ENCODE measurements at regions not wholly inside any gene's neighbourhood (a gene's known extent, or its start where the extent isn't known, plus 50 kb on each side); places are given as distances from the start of the nearest gene placed in this dataset.

DNA sequence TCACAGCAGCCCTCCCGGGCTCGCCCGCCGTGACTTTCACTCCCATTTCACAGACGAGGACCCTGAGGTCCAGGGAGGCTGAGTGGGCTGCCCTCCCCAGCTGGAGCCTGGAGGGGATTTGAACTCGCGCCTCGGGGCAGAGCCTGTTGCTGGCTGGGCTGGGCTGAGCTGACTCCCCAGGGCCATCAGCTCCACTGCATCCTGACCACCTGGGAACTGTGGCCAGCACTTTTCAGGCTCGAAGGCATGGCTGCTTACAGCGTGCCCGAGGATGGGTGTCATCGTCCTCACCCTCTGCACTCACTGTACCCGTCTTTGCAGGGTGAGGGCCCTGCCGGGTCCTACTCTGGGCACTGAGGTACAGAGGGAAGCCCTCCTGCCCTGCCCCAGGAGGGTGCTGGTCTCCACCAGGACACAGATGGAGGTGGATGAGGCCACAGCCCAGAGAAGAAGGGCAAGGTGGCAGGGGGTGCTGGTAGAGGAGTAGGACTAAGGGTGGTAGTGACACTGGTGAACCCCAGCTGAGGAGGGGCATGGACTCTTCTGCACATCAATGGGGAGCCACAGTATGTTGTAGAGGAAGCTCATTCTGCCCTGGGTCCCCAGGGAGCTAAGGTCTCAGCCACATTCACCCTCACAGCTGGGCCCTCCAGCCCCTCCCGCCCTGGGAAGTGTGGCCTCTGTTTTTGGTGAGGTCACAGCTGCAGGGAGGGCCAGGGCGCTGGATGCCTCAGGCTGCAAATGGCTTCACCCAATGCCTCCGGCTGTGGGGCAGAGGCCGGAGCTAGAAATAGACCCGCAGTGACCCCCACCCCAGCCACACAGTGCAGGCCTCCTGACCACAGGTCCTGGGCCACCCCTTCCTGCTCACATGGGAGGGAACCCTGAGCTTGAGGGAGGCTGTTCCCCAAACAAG lies 365.1 kb upstream of the SFSWAP start:
- CTCF ChIA-PET, result no interaction called here
- TF ChIP-seq, protein P1, sequence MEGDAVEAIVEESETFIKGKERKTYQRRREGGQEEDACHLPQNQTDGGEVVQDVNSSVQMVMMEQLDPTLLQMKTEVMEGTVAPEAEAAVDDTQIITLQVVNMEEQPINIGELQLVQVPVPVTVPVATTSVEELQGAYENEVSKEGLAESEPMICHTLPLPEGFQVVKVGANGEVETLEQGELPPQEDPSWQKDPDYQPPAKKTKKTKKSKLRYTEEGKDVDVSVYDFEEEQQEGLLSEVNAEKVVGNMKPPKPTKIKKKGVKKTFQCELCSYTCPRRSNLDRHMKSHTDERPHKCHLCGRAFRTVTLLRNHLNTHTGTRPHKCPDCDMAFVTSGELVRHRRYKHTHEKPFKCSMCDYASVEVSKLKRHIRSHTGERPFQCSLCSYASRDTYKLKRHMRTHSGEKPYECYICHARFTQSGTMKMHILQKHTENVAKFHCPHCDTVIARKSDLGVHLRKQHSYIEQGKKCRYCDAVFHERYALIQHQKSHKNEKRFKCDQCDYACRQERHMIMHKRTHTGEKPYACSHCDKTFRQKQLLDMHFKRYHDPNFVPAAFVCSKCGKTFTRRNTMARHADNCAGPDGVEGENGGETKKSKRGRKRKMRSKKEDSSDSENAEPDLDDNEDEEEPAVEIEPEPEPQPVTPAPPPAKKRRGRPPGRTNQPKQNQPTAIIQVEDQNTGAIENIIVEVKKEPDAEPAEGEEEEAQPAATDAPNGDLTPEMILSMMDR (IDR thresholded peaks at IDR 0.05; ENCODE audit: control extremely low read depth, extremely low read depth, low read depth, missing control alignments), result no peak
- POLR2A ChIA-PET, result no interaction called here
- no peak for DNase-seq (ENCODE audit: extremely low spot score)

DNA sequence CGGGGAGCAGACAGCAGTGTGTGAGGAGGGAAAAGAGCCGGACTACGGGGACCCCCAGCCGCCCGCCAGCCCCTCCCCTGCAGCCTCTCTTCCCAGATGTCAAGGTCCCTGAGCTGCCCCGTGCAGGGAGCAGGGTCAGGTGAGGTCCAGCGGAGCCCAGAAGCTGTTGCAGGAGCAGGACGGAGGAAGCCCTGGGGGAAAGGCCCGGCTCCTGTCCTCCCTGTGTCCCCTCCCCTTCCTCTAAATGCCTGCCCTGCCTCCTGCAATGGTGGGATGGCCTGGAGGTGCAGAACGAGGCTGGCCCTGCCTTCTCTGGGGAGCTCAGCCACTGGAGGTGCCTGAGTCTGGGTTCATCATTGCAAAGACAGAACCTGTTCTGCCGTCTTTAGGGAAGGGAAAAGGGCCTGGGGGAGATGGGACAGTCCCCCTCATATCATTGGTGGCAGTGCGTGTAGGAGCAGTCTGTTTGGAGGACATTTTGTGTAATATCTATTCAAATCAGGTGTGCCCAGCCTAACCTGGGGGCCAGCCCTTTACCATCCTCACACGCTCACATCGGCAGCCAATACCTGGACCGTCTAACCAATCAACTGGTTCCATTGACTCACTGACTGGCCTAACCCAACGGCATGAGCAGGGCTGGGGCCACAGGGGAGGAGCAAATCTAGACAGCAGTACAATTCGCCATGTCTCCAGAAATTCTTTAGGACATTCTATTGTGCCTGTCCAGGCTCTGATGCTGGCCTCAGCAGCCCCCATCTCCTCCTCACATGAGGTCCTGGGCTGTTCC lies 364.1 kb upstream of the SFSWAP start:
- TF ChIP-seq, protein P1 (IDR thresholded peaks at IDR 0.05; ENCODE audit: control extremely low read depth, extremely low read depth, low read depth, missing control alignments), result no peak
- ChIA-PET POLR2A (no interaction called here), CTCF (no interaction called here)
- no peak for DNase-seq (ENCODE audit: extremely low spot score)

DNA sequence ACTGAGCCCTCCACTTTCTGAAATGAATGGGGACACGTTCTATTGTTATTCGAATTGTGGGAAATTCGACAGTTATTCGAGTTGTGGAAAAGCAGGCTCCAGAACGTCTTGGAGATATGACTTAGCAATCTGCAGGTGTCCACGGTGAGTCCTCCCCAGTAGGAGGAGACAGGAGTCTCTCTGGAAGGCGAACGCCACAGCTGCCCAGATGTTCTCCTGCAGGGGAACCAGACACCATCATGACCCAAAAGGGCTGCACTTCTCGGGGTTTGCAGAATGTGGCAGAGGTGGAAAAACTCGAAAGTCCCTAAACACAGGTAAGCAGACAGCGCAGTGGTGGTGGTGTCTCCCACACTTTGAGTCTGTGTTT lies 363.6 kb upstream of the SFSWAP start:
- ChIA-PET POLR2A (no interaction called here), CTCF (no interaction called here)
- no peak for DNase-seq (ENCODE audit: extremely low spot score)
- TF ChIP-seq, protein P1 (IDR thresholded peaks at IDR 0.05; ENCODE audit: control extremely low read depth, extremely low read depth, low read depth, missing control alignments), result no peak

DNA sequence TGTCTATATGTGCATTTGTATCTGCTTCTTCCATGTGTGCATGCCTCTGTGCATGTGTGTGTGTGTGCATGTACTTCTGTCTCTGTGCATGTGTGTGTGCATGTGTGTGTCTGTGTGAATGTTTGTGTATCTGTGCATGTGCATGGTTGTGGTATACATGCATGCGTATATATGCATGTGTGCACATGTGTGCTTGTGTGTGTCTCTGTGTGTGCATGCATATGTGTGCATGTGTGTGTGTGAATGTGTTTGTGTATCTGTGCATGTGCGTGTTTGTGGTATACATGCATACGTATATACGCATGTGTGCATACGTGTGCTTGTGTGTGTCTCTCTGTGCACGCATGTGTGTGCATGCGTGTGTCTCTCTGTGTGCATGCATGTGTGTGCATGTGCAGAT lies 363.2 kb upstream of the SFSWAP start:
- CTCF ChIA-PET, result no interaction called here
- TF ChIP-seq, protein P1 (IDR thresholded peaks at IDR 0.05; ENCODE audit: control extremely low read depth, extremely low read depth, low read depth, missing control alignments), result no peak

DNA sequence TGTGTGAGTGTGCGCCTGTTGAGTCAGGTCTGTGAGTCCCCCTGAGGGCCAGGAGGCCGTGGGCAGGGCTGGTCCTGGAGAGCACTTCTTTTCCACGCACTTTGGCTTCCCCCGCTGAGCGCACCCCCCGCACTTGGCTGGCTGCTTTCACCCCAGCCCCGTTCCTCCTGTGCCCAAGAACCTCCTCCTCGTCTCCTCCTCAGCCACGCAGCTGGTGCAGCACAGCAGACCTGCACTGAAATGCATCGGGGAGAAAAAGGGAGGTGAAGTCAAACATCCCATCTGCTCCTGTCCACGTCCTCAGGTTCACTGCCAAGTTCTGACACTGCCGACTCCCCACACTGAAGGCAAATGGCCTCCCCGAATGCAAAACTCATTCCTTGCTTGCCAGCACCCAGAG lies 362.7 kb upstream of the SFSWAP start:
- no peak for DNase-seq (ENCODE audit: extremely low spot score)
- ChIA-PET POLR2A (no interaction called here), CTCF (no interaction called here)
- TF ChIP-seq, protein P1 (IDR thresholded peaks at IDR 0.05; ENCODE audit: control extremely low read depth, extremely low read depth, low read depth, missing control alignments), result no peak

More for the DNA sequence above, 363.2 kb upstream of the SFSWAP start:
- no peak for DNase-seq (ENCODE audit: extremely low spot score)
- POLR2A ChIA-PET, result no interaction called here

DNA sequence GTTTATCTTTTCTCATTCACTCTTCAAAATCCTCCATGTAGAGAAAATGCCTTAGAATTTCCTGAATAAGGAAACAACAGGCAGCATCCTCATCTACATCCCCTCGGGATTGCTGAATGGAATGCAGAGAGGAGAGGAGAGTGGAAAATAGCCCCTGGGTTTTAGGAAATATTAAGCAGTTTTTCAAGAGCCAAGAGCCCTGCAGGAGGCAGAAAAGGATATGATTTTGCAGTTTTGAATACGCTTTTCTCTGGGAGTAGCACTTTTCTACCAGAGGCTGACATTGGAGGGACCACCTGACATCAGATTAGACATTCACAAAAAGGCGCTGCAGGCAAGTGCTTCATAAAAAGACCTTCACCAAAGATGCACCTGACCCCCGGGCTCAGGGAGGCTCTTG lies 362.2 kb upstream of the SFSWAP start:
- POLR2A ChIA-PET, result no interaction called here
- peak; percentile 8 for DNase-seq (ENCODE audit: extremely low spot score)
- CTCF ChIA-PET, result no interaction called here
- TF ChIP-seq, protein P1 (IDR thresholded peaks at IDR 0.05; ENCODE audit: control extremely low read depth, extremely low read depth, low read depth, missing control alignments), result no peak

All from GM10248 (cell line).